ENCODE measurements at regions not wholly inside any gene's neighbourhood (a gene's known extent, or its start where the extent isn't known, plus 50 kb on each side); places are given as distances from the start of the nearest gene placed in this dataset.
"Not testable (repeated sequence)": the region's sequence is repeated elsewhere in the genome, so short reads cannot be mapped to it uniquely, and the experiment has no call there.

GRCh38 chr4:112954286-112954685 is 95.2 kb upstream of the ANK2 start:
- POLR2A ChIA-PET, result no interaction called here
- Mint-ChIP-seq H3K4me1 (peaks cover 2% of the 10 kb centered on the region), H3K27me3 (no peaks in the 10 kb centered on the region), H3K4me3 (no peak overlapping the region), H3K9me3 (ENCODE audit: insufficient read depth) (no peaks in the 10 kb centered on the region), H3K27ac (no peak overlapping the region)
- DNase-seq, result no peak
- no CpG with 5 or more reads among the region's 1 CpG for WGBS (ENCODE audit: insufficient coverage)
- Histone ChIP-seq H3K27me3 (replicated peaks in 1 of 4; ENCODE audit: control extremely low read depth in 1 of 4, control insufficient read depth in 3 of 4, insufficient read depth in 4 of 4, low read length in 3 of 4) (peaks cover 0 to 4% (median 0%) of the 10 kb centered on the region in 4 experiments), H2AFZ (ENCODE audit: insufficient read depth, low read depth, low read length, poor library complexity, severe bottlenecking) (no peak overlapping the region), H3K9ac (ENCODE audit: low read length) (no peak overlapping the region), H3K4me1 (ENCODE audit: control insufficient read depth in 2 of 2, insufficient read depth in 2 of 2, low read length in 2 of 2) (no peaks in the 10 kb centered on the region), H3K4me2 (replicated peaks; ENCODE audit: low read depth, low read length, poor library complexity, severe bottlenecking) (no peak overlapping the region), H3K4me3 (ENCODE audit: control extremely low read depth in 1 of 5, extremely low read depth in 1 of 5, insufficient read depth in 1 of 5, low read depth in 2 of 5, low read length in 4 of 5) (no peak overlapping the region), H3K27ac (ENCODE audit: low read length in 2 of 2) (no peak overlapping the region), H3K9me3 (ENCODE audit: control extremely low read depth in 1 of 3, control insufficient read depth in 2 of 3, insufficient read depth in 1 of 3, low read length in 2 of 3) (peaks cover 0 to 4% (median 0%) of the 10 kb centered on the region in 3 donors), H4K20me1 (ENCODE audit: control insufficient read depth, insufficient read depth, low read length, poor library complexity, severe bottlenecking) (no peaks in the 10 kb centered on the region), H3K36me3 (replicated peaks in 1 of 2; ENCODE audit: control extremely low read depth in 1 of 2, control insufficient read depth in 1 of 2, extremely low read depth in 1 of 2, insufficient read depth in 2 of 2, low read length in 1 of 2) (no peaks in the 10 kb centered on the region), H3K79me2 (ENCODE audit: control insufficient read depth, insufficient read depth, low read length) (no peaks in the 10 kb centered on the region)
- ATAC-seq (ENCODE audit: low read depth), result no peak
- CTCF ChIA-PET, result no interaction called here
- intact Hi-C loops (cut with micrococcal nuclease), result loop anchor here (5.0 kb wide), 1 partner anchor 322 kb away; no protein-coding TSS in a partner anchor
- TF ChIP-seq, protein P1, sequence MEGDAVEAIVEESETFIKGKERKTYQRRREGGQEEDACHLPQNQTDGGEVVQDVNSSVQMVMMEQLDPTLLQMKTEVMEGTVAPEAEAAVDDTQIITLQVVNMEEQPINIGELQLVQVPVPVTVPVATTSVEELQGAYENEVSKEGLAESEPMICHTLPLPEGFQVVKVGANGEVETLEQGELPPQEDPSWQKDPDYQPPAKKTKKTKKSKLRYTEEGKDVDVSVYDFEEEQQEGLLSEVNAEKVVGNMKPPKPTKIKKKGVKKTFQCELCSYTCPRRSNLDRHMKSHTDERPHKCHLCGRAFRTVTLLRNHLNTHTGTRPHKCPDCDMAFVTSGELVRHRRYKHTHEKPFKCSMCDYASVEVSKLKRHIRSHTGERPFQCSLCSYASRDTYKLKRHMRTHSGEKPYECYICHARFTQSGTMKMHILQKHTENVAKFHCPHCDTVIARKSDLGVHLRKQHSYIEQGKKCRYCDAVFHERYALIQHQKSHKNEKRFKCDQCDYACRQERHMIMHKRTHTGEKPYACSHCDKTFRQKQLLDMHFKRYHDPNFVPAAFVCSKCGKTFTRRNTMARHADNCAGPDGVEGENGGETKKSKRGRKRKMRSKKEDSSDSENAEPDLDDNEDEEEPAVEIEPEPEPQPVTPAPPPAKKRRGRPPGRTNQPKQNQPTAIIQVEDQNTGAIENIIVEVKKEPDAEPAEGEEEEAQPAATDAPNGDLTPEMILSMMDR (IDR thresholded peaks at IDR 0.05), result no peak
- TF ChIP-seq EZH2 (IDR thresholded peaks at IDR 0.05; ENCODE audit: borderline replicate concordance, insufficient read depth, low read depth, low read length, poor library complexity, severe bottlenecking), result no peak

- CTCF ChIA-PET, result no interaction called here
- Mint-ChIP-seq H3K4me1 (peaks cover under 1% of the 10 kb centered on the region), H3K9me3 (ENCODE audit: insufficient read depth) (no peaks in the 10 kb centered on the region), H3K4me3 (no peak overlapping the region), H3K27ac (no peak overlapping the region), H3K27me3 (no peaks in the 10 kb centered on the region)
- H3K4me1 ChIP-seq (ENCODE audit: control insufficient read depth in 2 of 2, insufficient read depth in 2 of 2, low read length in 2 of 2), result no peaks in the 10 kb centered on the region
- H3K4me3 ChIP-seq (ENCODE audit: control extremely low read depth in 1 of 5, extremely low read depth in 1 of 5, insufficient read depth in 1 of 5, low read depth in 2 of 5, low read length in 4 of 5), result no peak overlapping the region
- DNase-seq, result no peak
- H3K9ac ChIP-seq (ENCODE audit: low read length), result no peak overlapping the region
- H4K20me1 ChIP-seq (ENCODE audit: control insufficient read depth, insufficient read depth, low read length, poor library complexity, severe bottlenecking), result no peaks in the 10 kb centered on the region
- H3K9me3 ChIP-seq (ENCODE audit: control extremely low read depth in 1 of 3, control insufficient read depth in 2 of 3, insufficient read depth in 1 of 3, low read length in 2 of 3), result peaks cover 0 to 4% (median 0%) of the 10 kb centered on the region in 3 donors
- H2AFZ ChIP-seq (ENCODE audit: insufficient read depth, low read depth, low read length, poor library complexity, severe bottlenecking), result no peak overlapping the region
- H3K79me2 ChIP-seq (ENCODE audit: control insufficient read depth, insufficient read depth, low read length), result no peaks in the 10 kb centered on the region
- H3K27me3 ChIP-seq (replicated peaks in 1 of 4; ENCODE audit: control extremely low read depth in 1 of 4, control insufficient read depth in 3 of 4, insufficient read depth in 4 of 4, low read length in 3 of 4), result peaks cover 0 to 4% (median 0%) of the 10 kb centered on the region in 4 experiments
- no peaks in the 10 kb centered on the region for H3K36me3 ChIP-seq (replicated peaks in 1 of 2; ENCODE audit: control extremely low read depth in 1 of 2, control insufficient read depth in 1 of 2, extremely low read depth in 1 of 2, insufficient read depth in 2 of 2, low read length in 1 of 2)
- no peak overlapping the region for H3K4me2 ChIP-seq (replicated peaks; ENCODE audit: low read depth, low read length, poor library complexity, severe bottlenecking)
- intact Hi-C loops (cut with micrococcal nuclease), result no loop called here
- 88% methylated on average over 3 of the region's 6 CpGs for WGBS (ENCODE audit: insufficient coverage)
- no peak overlapping the region for H3K27ac ChIP-seq (ENCODE audit: low read length in 2 of 2)
- TF ChIP-seq, protein P1 (IDR thresholded peaks at IDR 0.05), result no peak
- no peak for TF ChIP-seq EZH2 (IDR thresholded peaks at IDR 0.05; ENCODE audit: borderline replicate concordance, insufficient read depth, low read depth, low read length, poor library complexity, severe bottlenecking)
- POLR2A ChIA-PET, result no interaction called here
- ATAC-seq (ENCODE audit: low read depth), result no peak
These were observed 93.0 kb upstream of the ANK2 start for GRCh38 chr4:112956484-112956896.

DNA sequence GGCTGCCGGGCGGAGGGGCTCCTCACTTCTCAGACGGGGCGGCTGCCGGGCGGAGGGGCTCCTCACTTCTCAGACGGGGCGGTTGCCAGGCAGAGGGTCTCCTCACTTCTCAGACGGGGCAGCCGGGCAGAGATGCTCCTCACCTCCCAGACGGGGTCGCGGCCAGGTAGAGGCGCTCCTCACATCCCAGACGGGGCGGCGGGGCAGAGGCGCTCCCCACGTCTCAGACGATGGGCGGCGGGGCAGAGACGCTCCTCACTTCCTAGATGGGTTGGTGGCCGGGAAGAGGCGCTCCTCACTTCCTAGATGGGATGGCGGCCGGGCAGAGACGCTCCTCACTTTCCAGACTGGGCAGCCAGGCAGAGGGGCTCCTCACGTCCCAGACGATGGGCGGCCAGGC is 91.7 kb upstream of the ANK2 start:
- intact Hi-C loops (cut with micrococcal nuclease); ATAC-seq (ENCODE audit: low read depth); H3K36me3 ChIP-seq (replicated peaks in 1 of 2; ENCODE audit: control extremely low read depth in 1 of 2, control insufficient read depth in 1 of 2, extremely low read depth in 1 of 2, insufficient read depth in 2 of 2, low read length in 1 of 2); H3K4me1 Mint-ChIP-seq; H3K4me2 ChIP-seq (replicated peaks; ENCODE audit: low read depth, low read length, poor library complexity, severe bottlenecking); H3K4me3 ChIP-seq (ENCODE audit: control extremely low read depth in 1 of 5, extremely low read depth in 1 of 5, insufficient read depth in 1 of 5, low read depth in 2 of 5, low read length in 4 of 5); H3K4me3 Mint-ChIP-seq; H3K79me2 ChIP-seq (ENCODE audit: control insufficient read depth, insufficient read depth, low read length); H3K27ac Mint-ChIP-seq; H3K9ac ChIP-seq (ENCODE audit: low read length); H2AFZ ChIP-seq (ENCODE audit: insufficient read depth, low read depth, low read length, poor library complexity, severe bottlenecking); H3K9me3 ChIP-seq (ENCODE audit: control extremely low read depth in 1 of 3, control insufficient read depth in 2 of 3, insufficient read depth in 1 of 3, low read length in 2 of 3); H3K27me3 ChIP-seq (replicated peaks in 1 of 4; ENCODE audit: control extremely low read depth in 1 of 4, control insufficient read depth in 3 of 4, insufficient read depth in 4 of 4, low read length in 3 of 4); H4K20me1 ChIP-seq (ENCODE audit: control insufficient read depth, insufficient read depth, low read length, poor library complexity, severe bottlenecking); H3K4me1 ChIP-seq (ENCODE audit: control insufficient read depth in 2 of 2, insufficient read depth in 2 of 2, low read length in 2 of 2); DNase-seq; H3K27me3 Mint-ChIP-seq; POLR2A ChIA-PET; H3K27ac ChIP-seq (ENCODE audit: low read length in 2 of 2); CTCF ChIA-PET; H3K9me3 Mint-ChIP-seq (ENCODE audit: insufficient read depth): not testable (repeated sequence)
- 98% methylated on average over 13 of the region's 31 CpGs for WGBS (ENCODE audit: insufficient coverage)

All from B cell (primary cell).